HFF-Myc (cell line): ENCODE measurements at regions not wholly inside any gene's neighbourhood (a gene's known extent, or its start where the extent isn't known, plus 50 kb on each side); places are given as distances from the start of the nearest gene placed in this dataset.

Source experiments
- DNase-seq: peaks from one replicate; pipeline ENCODE4 v3.0.0-alpha.2; 2011; ENCODE audit warnings: low read depth; ENCODE audit errors: extremely low read depth
- H3K4me3 ChIP-seq: replicated peaks from 2 replicates; pipeline ENCODE4 v1.5.1; 2011; ENCODE audit warnings: low read depth, mild to moderate bottlenecking, control low read depth, low read length
- CTCF ChIP-seq: IDR thresholded peaks from 2 replicates; pipeline ENCODE4 v1.5.1; 2012; ENCODE audit warnings: mild to moderate bottlenecking, low read depth, low read length, control low read depth; ENCODE audit errors: missing control alignments

GRCh38 chr6:137696765-137697164 lies 170.3 kb upstream of the TNFAIP3 start:
- TF ChIP-seq CTCF = no peak
- DNase-seq = no peak
- no peak overlapping the region for H3K4me3 ChIP-seq

- no peak overlapping the region for H3K4me3 ChIP-seq
- no peak for TF ChIP-seq CTCF
- peak; percentile 21 for DNase-seq
Measured at GRCh38 chr6:137697267-137697938, 169.7 kb upstream of the TNFAIP3 start.

- no peak overlapping the region for H3K4me3 ChIP-seq
- no peak for DNase-seq
- no peak for TF ChIP-seq CTCF
Measured at GRCh38 chr6:137698636-137699030, 168.4 kb upstream of the TNFAIP3 start.

GRCh38 chr6:137699031-137699683 lies 167.9 kb upstream of the TNFAIP3 start:
- H3K4me3 ChIP-seq = no peak overlapping the region
- TF ChIP-seq CTCF = no peak
- DNase-seq = no peak

- DNase-seq = no peak
- TF ChIP-seq CTCF = no peak
- no peak overlapping the region for H3K4me3 ChIP-seq
Measured at GRCh38 chr6:137700161-137700560, 166.9 kb upstream of the TNFAIP3 start.

- H3K4me3 ChIP-seq = no peak overlapping the region
- no peak for TF ChIP-seq CTCF
- DNase-seq = no peak
Measured at GRCh38 chr6:137700751-137701477, 166.1 kb upstream of the TNFAIP3 start.
